NCI-H1105 treated with DMSO at 0.1 percent for 48 hours (cell line): ENCODE measurements at regions not wholly inside any gene's neighbourhood (a gene's known extent, or its start where the extent isn't known, plus 50 kb on each side); places are given as distances from the start of the nearest gene placed in this dataset.

Source experiments
- DNase-seq: peaks from one replicate; lab custom pipeline; 2025; lab: John Stamatoyannopoulos, UW

- DNase-seq: no peak
Measured at GRCh38 chrX:10900585-10901289, 210.4 kb upstream of the HCCS start.

DNA sequence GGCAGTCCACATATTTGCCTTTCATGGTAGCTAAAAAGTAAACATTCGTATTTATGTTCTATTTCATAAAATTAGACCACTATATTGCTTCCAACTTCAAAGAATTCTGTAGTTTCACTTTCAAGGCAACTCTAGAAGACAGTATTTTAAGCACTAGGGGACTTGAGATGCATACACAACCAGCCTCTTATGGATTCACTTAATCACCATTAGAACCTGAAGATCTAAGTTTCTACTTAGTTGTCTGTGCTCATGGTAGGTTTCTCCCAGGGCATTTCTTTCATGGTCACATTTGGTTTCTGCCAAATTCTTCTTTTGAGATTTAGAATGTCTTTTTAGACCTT is 209.9 kb upstream of the HCCS start:
- no peak for DNase-seq

DNA sequence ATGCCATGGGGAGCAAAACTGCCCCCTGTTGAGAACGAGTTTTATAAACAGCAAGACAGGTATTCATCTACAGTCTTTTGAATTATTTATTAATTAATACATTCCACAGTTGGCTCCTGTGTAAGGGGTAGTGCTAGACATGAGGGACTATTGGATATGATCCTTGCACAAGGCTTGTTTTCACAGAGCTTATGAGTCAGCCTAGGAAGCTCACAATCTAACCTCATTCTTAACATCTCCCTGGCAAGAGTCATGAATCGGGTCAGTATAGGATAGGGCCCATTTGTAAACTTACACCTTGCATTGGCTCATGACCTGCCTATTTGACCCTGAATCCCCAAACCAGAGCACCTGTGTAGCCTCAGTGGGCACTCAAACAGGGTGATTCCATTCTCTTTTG is 209.1 kb upstream of the HCCS start:
- DNase-seq: no peak

GRCh38 chrX:10903523-10903922 is 207.6 kb upstream of the HCCS start:
- no peak for DNase-seq

- DNase-seq: no peak
Measured at GRCh38 chrX:10904220-10904619, 206.9 kb upstream of the HCCS start.

DNA sequence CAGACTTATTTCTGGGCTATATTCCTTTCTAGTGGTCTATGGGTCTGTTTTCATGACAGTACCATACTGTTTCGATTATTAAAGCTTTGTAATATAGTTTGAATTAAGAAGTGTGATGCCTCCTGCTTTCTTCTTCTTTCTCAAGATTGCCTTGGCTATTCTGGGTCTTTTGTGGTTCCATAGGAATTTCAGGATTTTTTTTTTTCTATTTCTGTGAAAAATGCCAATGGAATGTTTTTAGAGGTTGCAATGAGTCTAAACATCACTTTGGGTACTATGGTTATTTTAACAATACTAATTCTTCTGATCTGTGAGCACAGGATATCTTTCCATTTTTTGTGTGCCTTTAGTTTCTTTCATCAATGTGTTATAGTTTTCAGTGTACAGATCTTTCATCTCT is 204.3 kb upstream of the HCCS start:
- DNase-seq: no peak

- no peak for DNase-seq
Measured at GRCh38 chrX:10922159-10922558, 189.0 kb upstream of the HCCS start.

- DNase-seq: no peak
Measured at GRCh38 chrX:10922835-10923234, 188.3 kb upstream of the HCCS start.

GRCh38 chrX:10923466-10923865 is 187.7 kb upstream of the HCCS start:
- no peak for DNase-seq

DNA sequence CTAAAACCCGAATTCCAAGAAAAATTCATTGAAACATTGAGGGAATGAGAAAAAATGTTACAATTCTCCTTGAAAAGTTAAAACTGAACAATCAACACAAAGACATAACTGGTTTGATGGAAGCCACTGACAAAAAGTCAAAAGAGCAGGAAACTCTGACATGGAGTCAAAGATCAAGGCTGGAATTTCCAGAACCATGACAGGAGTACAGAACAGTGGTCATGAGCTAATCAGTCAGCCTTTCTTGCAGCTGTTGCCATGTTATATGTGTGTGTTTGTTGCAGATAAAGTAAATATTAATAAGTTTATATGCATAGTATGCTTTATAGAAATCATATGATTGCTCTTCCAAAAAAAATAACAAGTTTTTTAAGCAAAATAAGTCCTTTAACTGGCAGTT is 184.7 kb upstream of the HCCS start:
- DNase-seq: no peak

- no peak for DNase-seq
Measured at GRCh38 chrX:10926891-10927290, 184.2 kb upstream of the HCCS start.

DNA sequence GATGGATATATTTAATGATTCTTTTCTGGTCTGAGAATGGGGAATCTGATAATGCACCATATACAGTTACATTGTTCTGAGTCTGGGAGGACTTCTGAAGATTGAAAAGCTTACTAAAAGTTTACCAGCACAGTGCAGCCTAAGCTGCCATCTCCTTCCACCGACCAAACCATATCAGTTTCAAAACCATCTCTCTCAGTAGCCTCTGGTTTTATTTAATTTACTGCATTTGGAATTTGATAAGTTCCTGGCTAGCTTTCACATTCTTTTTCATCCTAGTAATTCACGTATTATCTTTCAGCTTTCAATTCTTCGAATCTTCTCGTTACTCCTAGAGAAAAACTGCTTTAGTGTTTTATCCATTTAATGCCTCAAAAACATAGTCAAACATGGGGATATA is 181.4 kb upstream of the HCCS start:
- DNase-seq: no peak

GRCh38 chrX:10930151-10930550 is 181.0 kb upstream of the HCCS start:
- no peak for DNase-seq

GRCh38 chrX:10931976-10932375 is 179.2 kb upstream of the HCCS start:
- DNase-seq: no peak

GRCh38 chrX:10932842-10933440 is 178.2 kb upstream of the HCCS start:
- no peak for DNase-seq

GRCh38 chrX:10935501-10935900 is 175.6 kb upstream of the HCCS start:
- no peak for DNase-seq

DNA sequence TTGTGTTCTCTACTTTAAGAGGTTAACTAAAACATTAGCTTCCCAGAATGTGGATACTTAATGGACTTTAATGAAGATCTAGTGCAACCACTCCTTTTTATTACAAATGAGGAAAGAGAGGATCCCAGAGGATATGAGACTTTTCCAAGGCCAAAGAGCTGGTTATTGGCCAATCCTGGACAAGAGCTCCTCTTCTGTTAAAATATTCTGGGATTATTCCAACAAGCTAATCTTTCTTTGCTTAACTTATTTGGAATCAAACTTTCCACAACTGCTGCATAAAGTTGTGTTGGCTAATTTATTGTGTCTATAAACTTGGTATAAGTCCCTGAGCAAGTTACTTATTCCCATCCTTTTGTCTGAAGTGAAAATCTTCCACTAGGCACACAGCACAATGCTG is 174.2 kb upstream of the HCCS start:
- no peak for DNase-seq

- no peak for DNase-seq
Measured at GRCh38 chrX:10938365-10938923, 172.7 kb upstream of the HCCS start.

- DNase-seq: no peak
Measured at GRCh38 chrX:10939424-10939823, 171.7 kb upstream of the HCCS start.

GRCh38 chrX:10944136-10944885 is 166.8 kb upstream of the HCCS start:
- no peak for DNase-seq

DNA sequence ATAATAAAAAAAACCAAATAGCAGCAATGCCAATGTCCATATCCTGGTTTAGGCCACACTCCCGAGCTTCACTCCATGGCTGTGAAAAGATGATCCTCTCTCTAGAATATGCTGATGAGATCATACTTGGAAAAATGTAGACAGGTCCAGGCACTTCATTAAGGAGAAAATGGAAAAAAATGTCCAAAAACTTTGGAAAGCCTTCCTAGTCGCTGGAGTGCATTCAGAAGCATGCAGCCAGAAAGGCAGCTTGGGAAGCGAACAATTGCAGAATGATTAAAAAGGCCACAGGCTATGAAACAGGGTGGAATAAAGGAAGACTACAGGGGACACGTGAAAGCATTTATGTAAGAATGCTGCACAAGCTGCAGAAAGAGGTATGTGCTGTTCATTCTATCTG is 165.6 kb upstream of the HCCS start:
- DNase-seq: no peak

DNA sequence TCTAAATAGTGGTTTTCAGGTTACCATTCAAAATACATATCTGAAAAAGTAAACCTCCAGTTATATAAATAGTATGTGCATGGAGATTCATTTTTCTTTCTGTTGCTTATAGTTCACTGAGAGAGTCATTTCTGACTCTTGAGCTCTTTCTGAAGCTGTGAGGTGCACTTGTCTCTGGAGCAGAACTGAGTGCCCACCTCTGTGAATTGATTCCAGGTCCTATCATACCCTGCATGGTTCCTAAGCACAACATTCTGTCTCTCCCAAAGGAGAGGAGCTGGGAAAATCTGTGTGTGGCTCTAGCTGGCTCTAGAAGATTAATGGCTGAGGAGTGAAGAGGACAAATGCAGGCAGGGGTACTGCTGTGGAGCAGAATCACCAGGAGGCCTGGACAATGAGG is 161.6 kb upstream of the HCCS start:
- no peak for DNase-seq

- no peak for DNase-seq
Measured at GRCh38 chrX:10952619-10953018, 158.5 kb upstream of the HCCS start.
